Neural crest cell (in vitro differentiated cells): ENCODE measurements at regions not wholly inside any gene's neighbourhood (a gene's known extent, or its start where the extent isn't known, plus 50 kb on each side); places are given as distances from the start of the nearest gene placed in this dataset.

Experiments
- DNase-seq: peaks from one replicate; pipeline ENCODE4 v3.0.0; 2021; ENCODE audit warnings: low read depth, mixed read lengths, low spot score
- H3K27ac Mint-ChIP-seq: one replicate; pipeline ENCODE4 v1.8.0; 2021; ENCODE audit warnings: mild to moderate bottlenecking, mixed read lengths; ENCODE audit not compliant: unreplicated experiment
- H3K27me3 Mint-ChIP-seq: 2 replicates; pipeline ENCODE4 v1.8.0; 2021; ENCODE audit warnings: low read depth, mild to moderate bottlenecking, mixed read lengths
- H3K36me3 Mint-ChIP-seq: 2 replicates; pipeline ENCODE4 v1.8.0; 2021; ENCODE audit warnings: low read depth, mild to moderate bottlenecking, mixed read lengths
- H3K4me1 Mint-ChIP-seq: 2 replicates; pipeline ENCODE4 v1.8.0; 2021; ENCODE audit warnings: mixed read lengths
- H3K4me3 Mint-ChIP-seq: one replicate; pipeline ENCODE4 v1.8.0; 2021; ENCODE audit warnings: mild to moderate bottlenecking, mixed read lengths
- H3K9me3 Mint-ChIP-seq: 2 replicates; pipeline ENCODE4 v1.8.0; 2021; ENCODE audit warnings: mixed read lengths
- TF ChIP-seq, protein P1 (sequence below): fragments of 200-600 bp; sonication (generic); conservative IDR thresholded peaks from 2 replicates; pipeline ENCODE4 v1.5.0; 2021; ENCODE audit warnings: antibody characterized with exemption, mild to moderate bottlenecking

DNA sequence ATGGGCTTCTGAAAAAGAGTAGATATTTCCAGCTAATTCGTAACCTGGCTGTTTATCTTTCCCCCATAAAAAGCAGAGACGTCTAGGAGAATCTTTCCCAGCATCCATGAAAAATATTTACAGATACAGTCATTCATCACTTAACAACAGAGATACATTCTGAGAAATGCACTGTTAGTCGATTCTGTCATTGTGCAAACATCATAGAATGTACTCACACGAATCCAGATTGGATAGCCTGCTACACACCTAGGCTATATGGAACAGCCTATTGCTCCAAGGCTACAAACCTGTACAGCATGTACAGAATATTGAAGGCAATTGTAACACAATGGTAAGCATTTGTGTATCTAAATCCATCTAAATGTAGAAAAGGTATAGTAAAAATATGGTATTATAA is 530.2 kb upstream of the NBEA start:
- no peaks in the 10 kb centered on the region for H3K36me3 Mint-ChIP-seq
- TF ChIP-seq, protein P1, sequence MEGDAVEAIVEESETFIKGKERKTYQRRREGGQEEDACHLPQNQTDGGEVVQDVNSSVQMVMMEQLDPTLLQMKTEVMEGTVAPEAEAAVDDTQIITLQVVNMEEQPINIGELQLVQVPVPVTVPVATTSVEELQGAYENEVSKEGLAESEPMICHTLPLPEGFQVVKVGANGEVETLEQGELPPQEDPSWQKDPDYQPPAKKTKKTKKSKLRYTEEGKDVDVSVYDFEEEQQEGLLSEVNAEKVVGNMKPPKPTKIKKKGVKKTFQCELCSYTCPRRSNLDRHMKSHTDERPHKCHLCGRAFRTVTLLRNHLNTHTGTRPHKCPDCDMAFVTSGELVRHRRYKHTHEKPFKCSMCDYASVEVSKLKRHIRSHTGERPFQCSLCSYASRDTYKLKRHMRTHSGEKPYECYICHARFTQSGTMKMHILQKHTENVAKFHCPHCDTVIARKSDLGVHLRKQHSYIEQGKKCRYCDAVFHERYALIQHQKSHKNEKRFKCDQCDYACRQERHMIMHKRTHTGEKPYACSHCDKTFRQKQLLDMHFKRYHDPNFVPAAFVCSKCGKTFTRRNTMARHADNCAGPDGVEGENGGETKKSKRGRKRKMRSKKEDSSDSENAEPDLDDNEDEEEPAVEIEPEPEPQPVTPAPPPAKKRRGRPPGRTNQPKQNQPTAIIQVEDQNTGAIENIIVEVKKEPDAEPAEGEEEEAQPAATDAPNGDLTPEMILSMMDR, result no peak
- no peaks in the 10 kb centered on the region for H3K4me1 Mint-ChIP-seq
- no peaks in the 10 kb centered on the region for H3K27me3 Mint-ChIP-seq
- H3K4me3 Mint-ChIP-seq, result no peak overlapping the region
- peaks cover 12% of the 10 kb centered on the region for H3K9me3 Mint-ChIP-seq
- H3K27ac Mint-ChIP-seq, result no peak overlapping the region
- DNase-seq, result no peak

DNA sequence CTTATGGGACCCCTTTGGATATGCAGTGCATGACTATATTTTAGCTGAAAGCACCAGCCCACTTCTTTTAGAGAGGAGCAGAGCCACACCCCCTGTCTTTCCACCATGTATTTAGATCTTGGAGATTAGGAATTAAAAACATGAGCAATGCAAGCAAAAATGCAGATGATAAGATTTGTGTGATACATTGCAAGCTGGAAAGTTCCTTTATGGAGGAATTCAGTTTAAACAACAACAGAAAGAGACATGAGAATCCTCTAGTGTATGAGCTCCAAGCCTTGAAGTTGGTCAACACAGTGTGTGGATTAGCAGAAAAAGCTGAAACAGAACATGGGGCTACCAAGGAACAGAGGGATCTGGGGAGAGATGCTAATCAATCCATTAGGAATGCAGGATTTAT is 529.8 kb upstream of the NBEA start:
- TF ChIP-seq, protein P1, result no peak
- Mint-ChIP-seq H3K36me3 (no peaks in the 10 kb centered on the region), H3K4me1 (no peaks in the 10 kb centered on the region), H3K4me3 (no peak overlapping the region), H3K9me3 (peaks cover 12% of the 10 kb centered on the region), H3K27me3 (no peaks in the 10 kb centered on the region), H3K27ac (no peak overlapping the region)
- no peak for DNase-seq

DNA sequence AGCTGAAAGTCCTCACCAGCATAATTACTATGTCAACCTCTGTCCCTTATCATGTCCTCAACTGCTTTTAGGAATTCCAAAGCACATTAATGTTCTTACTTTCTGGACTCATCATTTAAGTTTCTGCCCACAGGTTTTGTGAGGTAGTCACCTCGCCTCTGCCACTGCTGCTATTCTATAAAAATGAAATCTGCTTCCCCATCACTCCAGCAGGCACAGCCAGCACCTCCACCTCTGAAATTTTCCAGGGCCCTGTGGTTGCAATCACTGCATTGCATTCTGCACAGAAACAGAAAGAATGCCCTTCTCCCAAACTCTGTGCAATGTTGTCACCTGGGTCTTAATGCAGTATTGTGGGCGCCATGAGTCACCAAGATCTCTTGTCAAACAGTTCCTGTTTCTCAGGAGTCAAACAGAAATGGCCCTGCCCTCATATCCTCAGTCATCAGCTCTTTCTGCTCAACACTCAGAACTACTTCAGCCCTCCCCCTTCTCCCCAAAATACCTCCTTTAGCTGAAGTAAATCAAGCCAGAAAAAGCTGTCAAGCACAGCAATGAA is 529.2 kb upstream of the NBEA start:
- no peaks in the 10 kb centered on the region for H3K27me3 Mint-ChIP-seq
- no peak overlapping the region for H3K27ac Mint-ChIP-seq
- H3K36me3 Mint-ChIP-seq, result no peaks in the 10 kb centered on the region
- H3K9me3 Mint-ChIP-seq, result peaks cover 9% of the 10 kb centered on the region
- TF ChIP-seq, protein P1, result no peak
- H3K4me3 Mint-ChIP-seq, result no peak overlapping the region
- H3K4me1 Mint-ChIP-seq, result no peaks in the 10 kb centered on the region
- DNase-seq, result no peak

DNA sequence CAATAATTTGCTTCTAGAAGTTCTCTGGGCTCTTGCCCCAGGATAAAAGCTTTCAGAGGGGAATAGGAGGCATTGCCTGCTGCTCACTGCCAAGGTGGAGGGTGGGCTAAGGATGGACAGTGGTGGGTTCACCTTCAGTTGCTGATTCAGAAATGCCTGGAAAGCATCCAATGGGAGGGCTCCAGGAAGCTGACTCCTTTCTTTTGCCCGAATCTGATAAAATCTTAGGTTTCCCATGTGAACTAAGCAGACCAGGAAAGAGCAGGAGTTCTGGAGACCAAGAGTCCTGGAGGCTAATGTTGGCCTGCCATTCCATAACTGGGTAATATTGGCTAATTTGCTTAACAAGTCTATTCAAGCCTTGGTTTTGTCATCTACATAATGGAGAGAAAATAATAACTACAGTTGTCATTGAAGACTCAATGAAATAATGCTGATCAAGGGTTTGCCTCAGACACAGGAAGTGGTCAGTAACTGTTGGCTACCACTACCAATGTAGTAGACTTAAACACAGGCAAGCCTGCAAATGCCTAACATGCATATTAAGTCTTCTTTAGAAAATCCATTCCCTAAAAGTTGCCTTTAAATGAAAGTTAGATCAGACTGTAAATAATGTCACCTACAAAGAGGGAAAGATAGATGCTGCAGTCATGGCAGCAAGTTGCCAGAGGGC is 528.4 kb upstream of the NBEA start:
- peak overlapping the region; percentile 6 for H3K27ac Mint-ChIP-seq
- no peaks in the 10 kb centered on the region for H3K36me3 Mint-ChIP-seq
- H3K4me3 Mint-ChIP-seq, result no peak overlapping the region
- H3K4me1 Mint-ChIP-seq, result no peaks in the 10 kb centered on the region
- no peak for DNase-seq
- no peaks in the 10 kb centered on the region for H3K27me3 Mint-ChIP-seq
- TF ChIP-seq, protein P1, result no peak
- peaks cover 8% of the 10 kb centered on the region for H3K9me3 Mint-ChIP-seq

DNA sequence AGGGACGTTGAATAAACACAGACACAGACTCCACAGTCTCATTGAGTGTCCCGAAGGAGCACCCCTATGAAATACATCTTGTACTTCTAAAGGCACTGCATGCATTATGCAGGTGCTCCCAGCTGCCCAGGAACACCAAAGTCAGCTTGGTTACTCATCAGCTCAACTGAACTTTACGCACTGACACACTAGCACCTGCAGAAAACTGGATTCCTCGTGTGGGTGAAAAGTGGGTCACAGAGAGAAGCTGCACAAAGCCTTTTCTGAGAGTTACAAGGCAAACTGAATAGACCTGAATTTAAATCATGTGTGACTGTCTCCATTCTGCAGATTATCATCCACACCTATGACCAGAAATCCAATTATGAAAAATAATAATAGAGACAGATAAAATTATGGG is 527.5 kb upstream of the NBEA start:
- Mint-ChIP-seq H3K4me1 (peaks cover 5% of the 10 kb centered on the region), H3K27ac (no peak overlapping the region), H3K9me3 (peaks cover 8% of the 10 kb centered on the region), H3K36me3 (no peaks in the 10 kb centered on the region), H3K4me3 (no peak overlapping the region), H3K27me3 (no peaks in the 10 kb centered on the region)
- DNase-seq, result no peak
- TF ChIP-seq, protein P1, result no peak
